Smooth muscle cell (in vitro differentiated cells): ENCODE measurements at regions not wholly inside any gene's neighbourhood (a gene's known extent, or its start where the extent isn't known, plus 50 kb on each side); places are given as distances from the start of the nearest gene placed in this dataset.

Experiments
- DNase-seq: peaks from one replicate; lab custom pipeline; 2025; ENCODE audit not compliant: unreplicated experiment; lab: John Stamatoyannopoulos, UW
- H2AFZ ChIP-seq: fragments of 200-600 bp; sonication (generic); 2 replicates; pipeline ENCODE4 v1.6.0; 2016; ENCODE audit warnings: antibody characterized with exemption, low read depth, mild to moderate bottlenecking
- H3F3A ChIP-seq: fragments of 200-600 bp; sonication (generic); 2 replicates; pipeline ENCODE4 v1.6.0; 2017; ENCODE audit warnings: antibody characterized with exemption, low read depth
- H3K27ac ChIP-seq: fragments of 200-600 bp; sonication (generic); 2 replicates; pipeline ENCODE4 v1.5.1; 2016; ENCODE audit warnings: low read depth, mild to moderate bottlenecking
- H3K27me3 ChIP-seq: fragments of 200-600 bp; sonication (generic); 2 replicates; pipeline ENCODE4 v1.6.1; 2016; ENCODE audit warnings: low read depth, mild to moderate bottlenecking
- H3K36me3 ChIP-seq: fragments of 200-600 bp; sonication (generic); 2 replicates; pipeline ENCODE4 v1.5.1; 2016; ENCODE audit warnings: low read depth
- H3K4me1 ChIP-seq: fragments of 200-600 bp; sonication (generic); 2 replicates; pipeline ENCODE4 v1.5.1; 2016; ENCODE audit warnings: low read depth
- H3K4me2 ChIP-seq: fragments of 200-600 bp; sonication (generic); 2 replicates; pipeline ENCODE4 v1.6.0; 2016; ENCODE audit warnings: mild to moderate bottlenecking
- H3K4me3 ChIP-seq: fragments of 200-600 bp; sonication (generic); 2 replicates; pipeline ENCODE4 v1.5.1; 2016; ENCODE audit warnings: mild to moderate bottlenecking
- H3K79me2 ChIP-seq: fragments of 200-600 bp; sonication (generic); 2 replicates; pipeline ENCODE4 v1.6.0; 2016; ENCODE audit warnings: low read depth, mild to moderate bottlenecking
- H3K9ac ChIP-seq: fragments of 200-600 bp; sonication (generic); 2 replicates; pipeline ENCODE4 v1.6.0; 2016; ENCODE audit warnings: low read depth
- H3K9me3 ChIP-seq: fragments of 200-600 bp; sonication (generic); replicated peaks from 2 replicates; pipeline ENCODE4 v1.5.1; 2016; ENCODE audit warnings: low read depth
- H4K20me1 ChIP-seq: fragments of 200-600 bp; sonication (generic); 2 replicates; pipeline ENCODE4 v1.6.0; 2016; ENCODE audit warnings: low read depth
- WGBS: methylation state at CpG from one replicate; pipeline ENCODE4 v1.1.7; 2016; ENCODE audit warnings: low lambda C conversion rate; 5-methylcytosine and 5-hydroxymethylcytosine counted together
- TF ChIP-seq, protein P1 (sequence below): fragments of 200-600 bp; sonication (generic); IDR thresholded peaks from 2 replicates; pipeline ENCODE4 v1.5.1; 2017; ENCODE audit warnings: borderline replicate concordance, mild to moderate bottlenecking, antibody characterized with exemption; ENCODE audit not compliant: insufficient read depth, poor library complexity, severe bottlenecking

DNA sequence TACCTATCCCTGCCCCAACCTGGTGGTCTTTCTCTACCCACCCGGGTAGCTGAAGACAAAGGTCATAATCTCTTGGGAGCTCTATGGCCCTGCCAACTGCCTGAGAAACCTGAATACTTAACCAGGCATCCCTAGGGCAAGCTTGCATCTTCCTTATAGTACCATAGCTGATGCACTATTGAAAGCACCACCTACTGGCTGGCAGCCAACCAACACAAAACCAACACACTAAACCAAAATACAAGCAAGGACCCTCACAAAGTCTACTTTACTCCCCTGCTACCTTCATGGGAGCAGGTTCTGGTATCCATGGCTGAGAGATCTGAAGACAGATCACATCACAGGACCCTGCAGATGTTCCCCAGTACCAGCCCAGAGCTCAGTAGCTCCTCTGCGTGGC lies 171.8 kb upstream of the TAS2R1 start:
- H3K36me3 ChIP-seq = no peaks in the 10 kb centered on the region
- H3K4me1 ChIP-seq = no peaks in the 10 kb centered on the region
- DNase-seq = no peak
- H3K9me3 ChIP-seq = peaks cover 5% of the 10 kb centered on the region
- no peaks in the 10 kb centered on the region for H4K20me1 ChIP-seq
- H3K27ac ChIP-seq = no peak overlapping the region
- 94% methylated on average over 2 of the region's 2 CpGs for WGBS
- no peaks in the 10 kb centered on the region for H3K27me3 ChIP-seq
- H3K9ac ChIP-seq = no peak overlapping the region
- H2AFZ ChIP-seq = no peak overlapping the region
- no peak overlapping the region for H3K4me3 ChIP-seq
- no peaks in the 10 kb centered on the region for H3K79me2 ChIP-seq
- H3K4me2 ChIP-seq = no peak overlapping the region
- TF ChIP-seq, protein P1, sequence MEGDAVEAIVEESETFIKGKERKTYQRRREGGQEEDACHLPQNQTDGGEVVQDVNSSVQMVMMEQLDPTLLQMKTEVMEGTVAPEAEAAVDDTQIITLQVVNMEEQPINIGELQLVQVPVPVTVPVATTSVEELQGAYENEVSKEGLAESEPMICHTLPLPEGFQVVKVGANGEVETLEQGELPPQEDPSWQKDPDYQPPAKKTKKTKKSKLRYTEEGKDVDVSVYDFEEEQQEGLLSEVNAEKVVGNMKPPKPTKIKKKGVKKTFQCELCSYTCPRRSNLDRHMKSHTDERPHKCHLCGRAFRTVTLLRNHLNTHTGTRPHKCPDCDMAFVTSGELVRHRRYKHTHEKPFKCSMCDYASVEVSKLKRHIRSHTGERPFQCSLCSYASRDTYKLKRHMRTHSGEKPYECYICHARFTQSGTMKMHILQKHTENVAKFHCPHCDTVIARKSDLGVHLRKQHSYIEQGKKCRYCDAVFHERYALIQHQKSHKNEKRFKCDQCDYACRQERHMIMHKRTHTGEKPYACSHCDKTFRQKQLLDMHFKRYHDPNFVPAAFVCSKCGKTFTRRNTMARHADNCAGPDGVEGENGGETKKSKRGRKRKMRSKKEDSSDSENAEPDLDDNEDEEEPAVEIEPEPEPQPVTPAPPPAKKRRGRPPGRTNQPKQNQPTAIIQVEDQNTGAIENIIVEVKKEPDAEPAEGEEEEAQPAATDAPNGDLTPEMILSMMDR = no peak
- H3F3A ChIP-seq = no peaks in the 10 kb centered on the region

DNA sequence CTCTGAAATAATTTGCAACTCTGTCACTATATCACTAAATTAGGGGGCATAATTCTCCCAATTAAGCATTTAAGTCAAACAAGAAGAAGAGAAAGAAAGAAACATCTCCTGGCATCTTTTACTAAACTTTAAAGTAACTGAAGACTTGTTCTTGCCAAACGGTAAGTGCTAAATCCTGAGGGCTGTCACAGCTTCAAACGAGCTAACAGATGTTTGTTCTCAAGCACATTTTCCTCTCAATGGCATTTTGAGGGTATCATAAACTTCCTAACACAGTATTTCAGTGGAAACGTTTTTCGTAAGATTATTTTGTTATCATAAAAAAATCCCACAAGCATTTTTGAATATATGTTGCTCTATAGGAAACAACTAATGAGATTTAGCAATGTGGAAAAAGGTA lies 169.5 kb upstream of the TAS2R1 start:
- Histone ChIP-seq H3K4me3 (no peak overlapping the region), H2AFZ (no peak overlapping the region), H3K79me2 (no peaks in the 10 kb centered on the region), H3K27ac (no peak overlapping the region), H3K4me2 (no peak overlapping the region), H3F3A (no peaks in the 10 kb centered on the region), H3K27me3 (no peaks in the 10 kb centered on the region), H3K9me3 (peaks cover 5% of the 10 kb centered on the region), H3K9ac (no peak overlapping the region), H3K4me1 (no peaks in the 10 kb centered on the region), H3K36me3 (no peaks in the 10 kb centered on the region), H4K20me1 (no peaks in the 10 kb centered on the region)
- TF ChIP-seq, protein P1 = no peak
- 43% methylated on average over 4 of the region's 4 CpGs for WGBS
- DNase-seq = no peak

DNA sequence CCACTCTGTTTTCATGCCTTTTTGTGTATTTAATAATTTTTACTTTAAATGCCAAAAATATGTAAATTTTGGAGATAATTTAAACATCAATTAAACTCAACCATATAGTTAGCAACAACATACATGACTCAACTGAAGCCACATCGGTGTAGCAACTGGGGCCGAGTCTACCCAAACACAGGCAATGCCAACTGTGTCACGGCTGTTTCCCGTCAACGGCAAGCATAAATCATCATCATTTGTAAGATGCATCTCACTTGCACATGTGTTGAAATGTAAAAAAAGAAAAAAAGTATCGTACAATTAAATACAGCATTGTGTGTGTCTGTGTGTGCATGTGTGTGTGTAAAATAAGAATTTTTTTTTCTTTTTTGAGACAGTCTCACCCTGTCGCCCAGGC lies 160.1 kb upstream of the TAS2R1 start:
- Histone ChIP-seq H3K9me3 (no peaks in the 10 kb centered on the region), H4K20me1 (no peaks in the 10 kb centered on the region), H3K27me3 (no peaks in the 10 kb centered on the region), H3K79me2 (no peaks in the 10 kb centered on the region), H2AFZ (no peak overlapping the region), H3K4me1 (no peaks in the 10 kb centered on the region), H3K36me3 (no peaks in the 10 kb centered on the region), H3K4me3 (no peak overlapping the region), H3K27ac (no peak overlapping the region), H3K4me2 (no peak overlapping the region), H3K9ac (no peak overlapping the region), H3F3A (peaks cover 8% of the 10 kb centered on the region)
- 77% methylated on average over 7 of the region's 7 CpGs for WGBS
- no peak for DNase-seq
- TF ChIP-seq, protein P1 = no peak

DNA sequence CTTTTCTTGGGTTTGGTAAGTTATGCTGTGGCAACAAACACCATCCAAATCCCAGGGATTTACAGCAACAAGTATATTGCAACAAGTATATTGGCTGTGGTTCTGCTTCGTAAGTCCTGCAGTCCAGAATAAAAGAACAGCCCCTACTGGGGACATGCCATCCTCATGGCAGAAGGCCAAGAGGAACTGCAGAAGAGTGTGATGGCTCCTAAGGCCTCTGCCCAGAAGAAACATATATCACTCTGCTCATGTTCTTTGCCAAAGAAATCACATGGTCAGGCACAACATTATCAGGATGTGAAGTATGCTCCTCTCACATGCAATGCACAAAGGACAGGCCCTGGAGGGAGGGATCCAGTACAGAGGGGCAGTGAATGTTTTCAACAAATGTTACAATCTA lies 159.6 kb upstream of the TAS2R1 start:
- 53% methylated on average over 1 of the region's 1 CpG for WGBS

More for the DNA sequence above, 159.6 kb upstream of the TAS2R1 start:
- H3F3A ChIP-seq = peaks cover 8% of the 10 kb centered on the region
- H3K4me2 ChIP-seq = no peak overlapping the region
- H3K4me1 ChIP-seq = no peaks in the 10 kb centered on the region
- no peak overlapping the region for H2AFZ ChIP-seq
- TF ChIP-seq, protein P1 = no peak
- no peak overlapping the region for H3K27ac ChIP-seq
- H3K79me2 ChIP-seq = no peaks in the 10 kb centered on the region
- H4K20me1 ChIP-seq = no peaks in the 10 kb centered on the region
- no peak for DNase-seq
- no peak overlapping the region for H3K4me3 ChIP-seq
- no peaks in the 10 kb centered on the region for H3K27me3 ChIP-seq
- no peaks in the 10 kb centered on the region for H3K9me3 ChIP-seq
- H3K36me3 ChIP-seq = no peaks in the 10 kb centered on the region
- no peak overlapping the region for H3K9ac ChIP-seq
